ENCODE measurements at regions not wholly inside any gene's neighbourhood (a gene's known extent, or its start where the extent isn't known, plus 50 kb on each side); places are given as distances from the start of the nearest gene placed in this dataset.

DNA sequence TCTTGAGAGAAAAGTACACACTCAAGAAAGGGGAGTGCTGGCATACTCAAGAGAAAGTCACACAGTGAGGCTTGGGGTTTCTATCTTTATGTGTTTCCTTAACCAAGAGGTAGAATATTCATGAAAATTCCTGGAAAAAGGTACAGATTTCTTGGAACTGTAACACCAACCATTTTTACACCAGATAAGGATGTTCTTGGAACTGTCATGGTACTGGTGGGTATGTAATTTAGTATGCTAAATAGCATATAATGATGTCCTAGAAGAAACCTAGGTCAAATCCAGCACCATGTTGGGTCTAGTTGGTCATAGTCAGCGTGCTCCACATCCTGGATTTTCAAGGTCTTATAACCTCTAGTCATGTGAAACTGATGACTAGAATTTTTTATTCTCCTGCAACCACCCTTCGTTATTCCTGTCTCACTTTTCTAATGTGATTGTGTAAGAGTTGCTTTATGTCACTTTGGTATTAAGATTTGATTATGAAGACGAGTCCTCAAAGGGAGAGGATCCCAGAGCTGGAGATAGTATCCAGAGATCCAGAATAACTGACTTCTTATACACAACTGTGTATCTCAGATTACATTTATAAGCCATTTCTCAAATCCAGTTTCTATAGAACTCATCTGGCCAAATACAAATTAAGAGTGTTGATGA is 510.1 kb downstream of the TMTC2 start (continued):
- no peak for TF ChIP-seq ZNF585B (tag by site-specific recombination; IDR thresholded peaks at IDR 0.05)
- TF ChIP-seq ZFHX2 (tag by site-specific recombination; conservative IDR thresholded peaks at IDR 0.05), result no peak

DNA sequence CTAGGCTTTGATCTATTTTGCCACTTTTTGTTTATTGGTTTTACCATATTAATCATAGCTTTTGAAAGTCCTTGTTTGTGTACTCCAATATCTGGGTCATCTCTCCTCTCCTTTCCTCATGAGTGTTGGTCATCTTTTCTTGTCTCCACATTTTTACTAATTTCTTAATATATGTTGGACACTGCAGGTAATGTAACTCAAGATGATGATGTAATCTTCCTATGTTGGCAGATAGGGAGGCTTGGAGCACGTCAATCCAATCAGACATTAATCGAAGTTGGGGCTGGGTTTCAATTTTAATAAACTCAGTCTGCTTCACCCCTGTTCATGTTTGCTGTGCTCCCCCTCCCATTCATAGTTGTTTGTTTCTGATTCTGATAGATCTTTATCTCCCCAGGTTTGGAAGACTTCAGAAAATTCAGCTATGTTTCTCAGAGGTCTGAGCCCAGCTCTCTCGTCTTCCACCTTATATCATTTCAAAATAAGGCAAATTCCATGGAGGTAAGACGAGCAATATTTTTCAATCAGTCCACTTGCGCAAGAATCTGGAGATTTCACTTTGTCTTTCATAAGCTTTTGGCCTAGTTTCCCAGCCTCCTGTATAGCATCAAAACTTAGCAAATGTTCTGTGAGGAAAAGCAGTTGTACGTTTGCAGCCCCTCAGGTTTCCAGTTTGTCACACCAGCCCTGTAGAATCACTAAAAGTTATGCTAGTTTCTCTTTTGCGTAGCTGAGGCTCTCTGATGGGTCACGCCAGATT is 504.1 kb downstream of the TMTC2 start:
- ChIA-PET CTCF (interaction anchor here (0.7 kb wide), 1 partner anchor 1405 kb away, joined by 3 read pairs; no protein-coding TSS in a partner anchor), POLR2A (no interaction called here)

DNA sequence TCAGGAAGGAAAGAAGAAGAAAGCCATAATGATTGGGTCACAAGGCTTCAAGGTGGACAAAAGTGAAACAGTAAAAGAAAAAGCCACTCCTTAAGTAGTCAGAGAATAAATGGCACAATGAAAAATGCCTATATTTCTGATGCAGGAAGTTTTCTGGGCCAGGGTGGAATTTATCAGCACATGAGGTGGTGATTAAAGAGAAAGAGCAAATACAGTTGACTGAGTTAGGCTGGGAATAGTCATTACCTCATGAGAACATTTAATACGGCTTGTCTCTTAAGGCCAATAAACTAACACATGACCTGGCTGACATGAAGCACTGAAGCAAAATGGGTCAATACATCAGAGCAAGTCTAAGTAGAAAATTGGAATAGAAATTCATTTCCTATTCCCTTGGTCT is 499.7 kb downstream of the TMTC2 start:
- POLR2A ChIA-PET, result no interaction called here
- CTCF ChIA-PET, result no interaction called here
- no peak for TF ChIP-seq ZNF416 (tag by site-specific recombination; IDR thresholded peaks at IDR 0.05)
- TF ChIP-seq ZNF391 (tag by site-specific recombination; IDR thresholded peaks at IDR 0.05; ENCODE audit: borderline replicate concordance, low read depth), result no peak
- TF ChIP-seq ZNF175 (tag by site-specific recombination; IDR thresholded peaks at IDR 0.05), result no peak
- TF ChIP-seq ZNF629 (tag by site-specific recombination; IDR thresholded peaks at IDR 0.05), result no peak
- Histone ChIP-seq H3K36me3 (ENCODE audit: control insufficient read depth in 2 of 2, insufficient read depth in 1 of 2, low read length in 2 of 2) (no peaks in the 10 kb centered on the region), H3K4me1 (ENCODE audit: control insufficient read depth, insufficient read depth, low read length) (no peaks in the 10 kb centered on the region), H3K27ac (ENCODE audit: extremely low read depth, low read depth, low read length) (no peak overlapping the region), H3K4me3 (ENCODE audit: low read depth, low read length) (no peak overlapping the region), H3K9me3 (ENCODE audit: control insufficient read depth, insufficient read depth, low read depth, low read length) (no peaks in the 10 kb centered on the region)

More for the DNA sequence above, 504.1 kb downstream of the TMTC2 start:
- H3K4me1 ChIP-seq (ENCODE audit: control insufficient read depth, insufficient read depth, low read length), result no peaks in the 10 kb centered on the region
- TF ChIP-seq ZFHX2 (tag by site-specific recombination; conservative IDR thresholded peaks at IDR 0.05), result no peak
- TF ChIP-seq, protein P1, sequence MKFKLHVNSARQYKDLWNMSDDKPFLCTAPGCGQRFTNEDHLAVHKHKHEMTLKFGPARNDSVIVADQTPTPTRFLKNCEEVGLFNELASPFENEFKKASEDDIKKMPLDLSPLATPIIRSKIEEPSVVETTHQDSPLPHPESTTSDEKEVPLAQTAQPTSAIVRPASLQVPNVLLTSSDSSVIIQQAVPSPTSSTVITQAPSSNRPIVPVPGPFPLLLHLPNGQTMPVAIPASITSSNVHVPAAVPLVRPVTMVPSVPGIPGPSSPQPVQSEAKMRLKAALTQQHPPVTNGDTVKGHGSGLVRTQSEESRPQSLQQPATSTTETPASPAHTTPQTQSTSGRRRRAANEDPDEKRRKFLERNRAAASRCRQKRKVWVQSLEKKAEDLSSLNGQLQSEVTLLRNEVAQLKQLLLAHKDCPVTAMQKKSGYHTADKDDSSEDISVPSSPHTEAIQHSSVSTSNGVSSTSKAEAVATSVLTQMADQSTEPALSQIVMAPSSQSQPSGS (tag by site-specific recombination; IDR thresholded peaks at IDR 0.05; ENCODE audit: low read depth), result 0 out of 2 replicates have a peak, but pooled peaks have one; percentile 14
- H3K9me3 ChIP-seq (ENCODE audit: control insufficient read depth, insufficient read depth, low read depth, low read length), result no peaks in the 10 kb centered on the region
- H3K36me3 ChIP-seq (ENCODE audit: control insufficient read depth in 2 of 2, insufficient read depth in 1 of 2, low read length in 2 of 2), result no peaks in the 10 kb centered on the region
- H3K4me3 ChIP-seq (ENCODE audit: low read depth, low read length), result no peak overlapping the region
- H3K27ac ChIP-seq (ENCODE audit: extremely low read depth, low read depth, low read length), result no peak overlapping the region

GRCh38 chr12:83185241-83185640 is 498.5 kb downstream of the TMTC2 start:
- H3K4me1 ChIP-seq (ENCODE audit: control insufficient read depth, insufficient read depth, low read length), result no peaks in the 10 kb centered on the region
- no peaks in the 10 kb centered on the region for H3K36me3 ChIP-seq (ENCODE audit: control insufficient read depth in 2 of 2, insufficient read depth in 1 of 2, low read length in 2 of 2)
- ChIA-PET CTCF (no interaction called here), POLR2A (no interaction called here)
- H3K27ac ChIP-seq (ENCODE audit: extremely low read depth, low read depth, low read length), result no peak overlapping the region
- H3K9me3 ChIP-seq (ENCODE audit: control insufficient read depth, insufficient read depth, low read depth, low read length), result no peaks in the 10 kb centered on the region
- no peak overlapping the region for H3K4me3 ChIP-seq (ENCODE audit: low read depth, low read length)
- TF ChIP-seq ZNF221 (tag by site-specific recombination; IDR thresholded peaks at IDR 0.05; ENCODE audit: borderline replicate concordance), result no peak
- TF ChIP-seq ZBTB6 (tag by site-specific recombination; IDR thresholded peaks at IDR 0.05), result no peak
- no peak for TF ChIP-seq ZSCAN23 (tag by site-specific recombination; IDR thresholded peaks at IDR 0.05)
- TF ChIP-seq, protein P2, sequence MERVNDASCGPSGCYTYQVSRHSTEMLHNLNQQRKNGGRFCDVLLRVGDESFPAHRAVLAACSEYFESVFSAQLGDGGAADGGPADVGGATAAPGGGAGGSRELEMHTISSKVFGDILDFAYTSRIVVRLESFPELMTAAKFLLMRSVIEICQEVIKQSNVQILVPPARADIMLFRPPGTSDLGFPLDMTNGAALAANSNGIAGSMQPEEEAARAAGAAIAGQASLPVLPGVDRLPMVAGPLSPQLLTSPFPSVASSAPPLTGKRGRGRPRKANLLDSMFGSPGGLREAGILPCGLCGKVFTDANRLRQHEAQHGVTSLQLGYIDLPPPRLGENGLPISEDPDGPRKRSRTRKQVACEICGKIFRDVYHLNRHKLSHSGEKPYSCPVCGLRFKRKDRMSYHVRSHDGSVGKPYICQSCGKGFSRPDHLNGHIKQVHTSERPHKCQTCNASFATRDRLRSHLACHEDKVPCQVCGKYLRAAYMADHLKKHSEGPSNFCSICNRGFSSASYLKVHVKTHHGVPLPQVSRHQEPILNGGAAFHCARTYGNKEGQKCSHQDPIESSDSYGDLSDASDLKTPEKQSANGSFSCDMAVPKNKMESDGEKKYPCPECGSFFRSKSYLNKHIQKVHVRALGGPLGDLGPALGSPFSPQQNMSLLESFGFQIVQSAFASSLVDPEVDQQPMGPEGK (tag by site-specific recombination; IDR thresholded peaks at IDR 0.05), result no peak
- TF ChIP-seq SCRT1 (tag by site-specific recombination; IDR thresholded peaks at IDR 0.05; ENCODE audit: borderline replicate concordance), result no peak
- TF ChIP-seq PRDM2 (tag by site-specific recombination; IDR thresholded peaks at IDR 0.05; ENCODE audit: borderline replicate concordance), result no peak
- TF ChIP-seq GLIS1 (tag by site-specific recombination; IDR thresholded peaks at IDR 0.05), result no peak
